Ishikawa (cell line): ENCODE measurements at regions not wholly inside any gene's neighbourhood (a gene's known extent, or its start where the extent isn't known, plus 50 kb on each side); places are given as distances from the start of the nearest gene placed in this dataset.

Experiments
- CEBPB ChIP-seq: IDR thresholded peaks from 2 replicates; pipeline ENCODE4 v1.6.1; 2012
- CREB1 ChIP-seq: IDR thresholded peaks from 2 replicates; pipeline ENCODE4 v1.6.1; 2012; ENCODE audit warnings: low read depth
- EGR1 ChIP-seq: IDR thresholded peaks from 2 replicates; pipeline ENCODE4 v1.6.1; 2012
- EP300 ChIP-seq: IDR thresholded peaks from 2 replicates; pipeline ENCODE4 v1.6.1; 2012; ENCODE audit warnings: borderline replicate concordance
- FOXM1 ChIP-seq: IDR thresholded peaks from 2 replicates; pipeline ENCODE4 v1.6.1; 2012; ENCODE audit warnings: low read depth, borderline replicate concordance
- NFIC ChIP-seq: IDR thresholded peaks from 2 replicates; pipeline ENCODE4 v1.6.1; 2012
- RAD21 ChIP-seq: IDR thresholded peaks from 2 replicates; pipeline ENCODE4 v1.6.1; 2012; ENCODE audit warnings: low read depth
- REST ChIP-seq: IDR thresholded peaks from 2 replicates; pipeline ENCODE4 v1.6.1; 2012; ENCODE audit warnings: low read depth, mild to moderate bottlenecking
- TAF1 ChIP-seq: IDR thresholded peaks from 2 replicates; pipeline ENCODE4 v1.6.1; 2012; ENCODE audit warnings: low read depth, mild to moderate bottlenecking
- TCF12 ChIP-seq: IDR thresholded peaks from 2 replicates; pipeline ENCODE4 v1.6.1; 2012; ENCODE audit warnings: low read depth
- TEAD4 ChIP-seq: IDR thresholded peaks from 2 replicates; pipeline ENCODE4 v1.6.1; 2012
- YY1 ChIP-seq: IDR thresholded peaks from 2 replicates; pipeline ENCODE4 v1.6.1; 2012; ENCODE audit warnings: low read depth
- ZBTB7A ChIP-seq: IDR thresholded peaks from 2 replicates; pipeline ENCODE4 v1.6.1; 2012; ENCODE audit warnings: low read depth
- TF ChIP-seq, protein P1 (sequence below): IDR thresholded peaks from 2 replicates; pipeline ENCODE4 v1.6.1; 2012
- TF ChIP-seq, protein P2 (sequence below): IDR thresholded peaks from 2 replicates; pipeline ENCODE4 v1.6.1; 2012

DNA sequence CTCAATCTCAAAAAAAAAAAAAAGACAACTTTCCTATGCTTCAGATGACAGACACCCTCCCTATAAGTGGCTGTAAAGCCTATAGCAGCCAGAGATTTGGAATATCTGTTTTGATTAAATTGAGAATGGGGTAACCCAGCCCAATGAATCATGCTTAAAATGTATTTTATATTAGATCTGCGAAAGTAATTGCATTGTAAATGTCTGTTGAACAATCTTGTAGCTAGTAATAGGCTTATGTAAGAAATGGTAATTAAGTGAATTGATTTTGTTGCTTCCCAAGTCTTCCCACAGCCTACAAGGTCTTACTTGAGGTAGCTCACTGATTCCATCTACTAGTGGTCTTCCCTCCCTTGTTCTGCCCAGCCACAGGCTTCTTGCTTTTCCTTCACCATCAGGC lies 590.7 kb downstream of the ACTL7B start:
- TF ChIP-seq TAF1 (no peak), EP300 (no peak), FOXM1 (no peak), CREB1 (no peak), RAD21 (no peak), TCF12 (no peak), NFIC (no peak), YY1 (no peak)
- TF ChIP-seq, protein P1, sequence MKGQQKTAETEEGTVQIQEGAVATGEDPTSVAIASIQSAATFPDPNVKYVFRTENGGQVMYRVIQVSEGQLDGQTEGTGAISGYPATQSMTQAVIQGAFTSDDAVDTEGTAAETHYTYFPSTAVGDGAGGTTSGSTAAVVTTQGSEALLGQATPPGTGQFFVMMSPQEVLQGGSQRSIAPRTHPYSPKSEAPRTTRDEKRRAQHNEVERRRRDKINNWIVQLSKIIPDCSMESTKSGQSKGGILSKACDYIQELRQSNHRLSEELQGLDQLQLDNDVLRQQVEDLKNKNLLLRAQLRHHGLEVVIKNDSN: no peak
- TF ChIP-seq, protein P2, sequence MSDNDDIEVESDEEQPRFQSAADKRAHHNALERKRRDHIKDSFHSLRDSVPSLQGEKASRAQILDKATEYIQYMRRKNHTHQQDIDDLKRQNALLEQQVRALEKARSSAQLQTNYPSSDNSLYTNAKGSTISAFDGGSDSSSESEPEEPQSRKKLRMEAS: no peak

DNA sequence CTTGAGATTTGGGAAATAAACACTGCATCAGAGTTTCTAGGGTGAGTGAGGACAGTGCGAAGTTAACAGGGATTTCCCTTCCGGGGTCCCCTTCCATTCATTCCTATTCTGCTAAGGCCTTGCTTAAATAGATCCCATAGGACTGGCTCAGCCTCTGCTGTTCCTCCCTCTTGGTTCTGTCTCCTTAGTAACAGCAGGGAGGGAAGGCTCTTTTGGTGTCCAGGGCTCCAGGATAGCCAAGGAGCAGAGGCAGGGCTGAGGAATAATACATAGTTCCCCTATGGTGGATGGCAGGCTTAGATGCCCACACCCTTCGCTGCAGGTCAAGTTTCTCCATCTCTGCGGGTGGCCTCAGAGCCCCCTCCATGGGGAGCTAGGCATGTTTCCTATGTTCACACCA lies 591.7 kb downstream of the ACTL7B start:
- TF ChIP-seq ZBTB7A (no peak), EP300 (no peak), NFIC (no peak), TCF12 (no peak), YY1 (no peak), CREB1 (no peak), TEAD4 (no peak), CEBPB (no peak), REST (no peak), FOXM1 (no peak), TAF1 (no peak), RAD21 (no peak), EGR1 (no peak)
- TF ChIP-seq, protein P1: no peak
- TF ChIP-seq, protein P2: no peak

DNA sequence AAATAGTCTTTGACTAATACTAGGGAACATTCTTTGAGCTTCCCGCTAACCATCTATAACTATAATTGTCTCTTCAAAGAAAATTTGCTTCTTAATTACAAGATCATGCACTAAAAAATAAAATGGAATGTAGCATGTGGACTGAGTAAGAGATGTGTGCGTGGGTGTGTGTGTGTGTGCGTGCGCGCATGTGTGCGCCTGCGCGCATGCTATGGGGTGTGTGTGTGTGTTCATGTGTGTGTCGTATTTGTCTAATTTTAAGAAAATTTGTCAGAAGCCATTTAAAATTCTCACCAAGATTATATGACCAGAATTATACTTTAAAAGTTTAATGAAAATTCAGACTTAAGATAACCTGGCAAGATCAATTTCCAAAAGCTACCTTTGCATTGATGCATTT lies 593.0 kb downstream of the ACTL7B start:
- TF ChIP-seq YY1: no peak
- no peak for TF ChIP-seq EGR1
- TF ChIP-seq, protein P1: no peak

GRCh38 chr9:108259917-108260675 lies 595.7 kb downstream of the ACTL7B start:
- no peak for TF ChIP-seq REST
- TF ChIP-seq, protein P2: no peak
- no peak for TF ChIP-seq TAF1
- no peak for TF ChIP-seq CEBPB
- no peak for TF ChIP-seq TCF12
- no peak for TF ChIP-seq YY1
- TF ChIP-seq NFIC: no peak
- no peak for TF ChIP-seq ZBTB7A
- TF ChIP-seq, protein P1: no peak
- TF ChIP-seq TEAD4: no peak
- TF ChIP-seq RAD21: no peak
- no peak for TF ChIP-seq EP300
- TF ChIP-seq FOXM1: no peak
- no peak for TF ChIP-seq EGR1

DNA sequence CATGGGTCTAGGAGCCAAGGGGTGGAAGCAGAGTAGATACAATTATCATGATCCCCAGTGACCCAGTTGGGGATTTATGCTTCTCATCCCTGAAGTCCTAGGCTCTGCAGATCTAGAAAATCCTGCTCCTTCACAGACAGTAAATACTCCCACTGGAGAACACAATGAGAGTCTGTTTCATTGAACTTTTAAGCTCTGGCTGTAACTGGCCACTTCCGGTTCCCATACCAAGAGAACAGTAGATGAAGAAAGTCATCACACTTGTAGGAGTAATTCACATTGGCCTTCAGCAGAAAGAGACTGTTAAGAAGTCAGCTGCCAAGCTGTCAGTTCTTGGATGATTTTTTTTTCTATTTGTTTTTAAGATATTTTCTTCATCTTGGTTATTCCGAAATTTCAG lies 597.1 kb downstream of the ACTL7B start:
- no peak for TF ChIP-seq NFIC
- TF ChIP-seq, protein P2: no peak
- TF ChIP-seq, protein P1: no peak
- TF ChIP-seq RAD21: no peak
